Upper lobe of right lung (tissue), 1 donor: ENCODE measurements at regions not wholly inside any gene's neighbourhood (a gene's known extent, or its start where the extent isn't known, plus 50 kb on each side); places are given as distances from the start of the nearest gene placed in this dataset.
A peak's percentile ranks its signal among the peaks of the same experiment; 100 is the strongest.

ENCODE experiments used
- ATAC-seq: fragments of 200-7000 bp; cut with Tn5 transposase; one replicate; pipeline ENCODE4 v1.9.1; 2020; ENCODE audit warnings: mild to moderate bottlenecking, moderate library complexity
- DNase-seq: peaks from one replicate; pipeline ENCODE4 v3.0.0-alpha.2; 2020
- H3K27ac ChIP-seq: fragments of 200-600 bp; one replicate; pipeline ENCODE4 v1.8.0; 2022
- H3K27me3 ChIP-seq: fragments of 200-600 bp; one replicate; pipeline ENCODE4 v1.8.0; 2022; ENCODE audit warnings: mild to moderate bottlenecking
- H3K36me3 ChIP-seq: fragments of 200-600 bp; one replicate; pipeline ENCODE4 v1.8.0; 2022
- H3K4me1 ChIP-seq: fragments of 200-600 bp; one replicate; pipeline ENCODE4 v1.8.0; 2022
- H3K4me3 ChIP-seq: fragments of 200-600 bp; one replicate; pipeline ENCODE4 v1.8.0; 2022; ENCODE audit warnings: mild to moderate bottlenecking
- H3K9me3 ChIP-seq: fragments of 200-600 bp; one replicate; pipeline ENCODE4 v1.8.0; 2022
- CTCF ChIP-seq: fragments of 200-600 bp; IDR thresholded peaks from one replicate; pipeline ENCODE4 v1.8.0; 2022; ENCODE audit warnings: antibody characterized with exemption
- intact Hi-C: fragments of 100-400 bp; cut with DNase I; formaldehyde crosslinking; loops from one replicate; pipeline ENCODE4 v1.11.0; 2022
- donor health status: DM: no; HTN: yes; CAD: no; lungs with severe emphysema.

GRCh38 chr13:80235967-80236302 lies 105.0 kb downstream of the SPRY2 start:
- no peaks in the 10 kb centered on the region for H3K36me3 ChIP-seq
- TF ChIP-seq CTCF = no peak
- H3K4me3 ChIP-seq = no peak overlapping the region
- H3K27ac ChIP-seq = peak overlapping the region; percentile 14
- ATAC-seq (no peak), DNase-seq (no peak)
- peaks cover 9% of the 10 kb centered on the region for H3K4me1 ChIP-seq
- no peaks in the 10 kb centered on the region for H3K9me3 ChIP-seq
- H3K27me3 ChIP-seq = no peaks in the 10 kb centered on the region
- intact Hi-C loops = no loop called here

- Histone ChIP-seq H3K4me3 (no peak overlapping the region), H3K27me3 (no peaks in the 10 kb centered on the region), H3K27ac (peak overlapping the region; percentile 14), H3K9me3 (no peaks in the 10 kb centered on the region), H3K4me1 (peaks cover 9% of the 10 kb centered on the region), H3K36me3 (no peaks in the 10 kb centered on the region)
- no peak for TF ChIP-seq CTCF
- intact Hi-C loops = no loop called here
- no peak for DNase-seq
- peak; percentile 69 for ATAC-seq
Measured at GRCh38 chr13:80235166-80235966, 105.6 kb downstream of the SPRY2 start.

- Histone ChIP-seq H3K36me3 (no peaks in the 10 kb centered on the region), H3K27ac (no peak overlapping the region), H3K4me3 (no peak overlapping the region), H3K27me3 (no peaks in the 10 kb centered on the region), H3K4me1 (no peaks in the 10 kb centered on the region), H3K9me3 (no peaks in the 10 kb centered on the region)
- intact Hi-C loops = no loop called here
- TF ChIP-seq CTCF = no peak
- DNase-seq = no peak
- ATAC-seq = no peak
Measured at GRCh38 chr13:80227645-80228044, 113.3 kb downstream of the SPRY2 start.

DNA sequence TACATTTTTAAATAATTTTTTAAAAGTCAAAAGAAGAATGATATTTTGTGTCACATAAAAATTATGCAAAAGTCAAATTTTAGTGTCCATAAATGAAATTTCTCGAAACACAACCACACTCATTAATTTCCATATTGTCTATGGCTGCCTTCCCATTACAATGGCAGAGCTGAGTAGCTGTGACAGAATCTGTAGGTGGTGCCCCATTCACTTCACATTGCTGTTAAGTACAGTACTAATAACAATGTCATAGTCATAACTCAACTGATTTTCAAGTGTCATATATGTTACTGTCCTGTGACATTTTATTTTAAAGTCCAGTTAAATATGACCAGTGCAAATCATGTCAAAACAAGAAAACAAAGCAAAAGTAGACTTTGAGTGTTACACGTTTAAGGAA lies 114.3 kb downstream of the SPRY2 start:
- Histone ChIP-seq H3K9me3 (no peaks in the 10 kb centered on the region), H3K4me3 (no peak overlapping the region), H3K36me3 (no peaks in the 10 kb centered on the region), H3K27ac (no peak overlapping the region), H3K27me3 (no peaks in the 10 kb centered on the region), H3K4me1 (no peaks in the 10 kb centered on the region)
- intact Hi-C loops = no loop called here
- no peak for TF ChIP-seq CTCF
- ATAC-seq = no peak
- DNase-seq = no peak

GRCh38 chr13:80224468-80224867 lies 116.5 kb downstream of the SPRY2 start:
- H3K27me3 ChIP-seq = no peaks in the 10 kb centered on the region
- intact Hi-C loops = no loop called here
- ATAC-seq (no peak), DNase-seq (no peak)
- H3K4me3 ChIP-seq = no peak overlapping the region
- H3K4me1 ChIP-seq = no peaks in the 10 kb centered on the region
- H3K27ac ChIP-seq = no peak overlapping the region
- H3K36me3 ChIP-seq = no peaks in the 10 kb centered on the region
- no peak for TF ChIP-seq CTCF
- no peaks in the 10 kb centered on the region for H3K9me3 ChIP-seq
